ENCODE measurements at regions not wholly inside any gene's neighbourhood (a gene's known extent, or its start where the extent isn't known, plus 50 kb on each side); places are given as distances from the start of the nearest gene placed in this dataset.
"Not testable (repeated sequence)": the region's sequence is repeated elsewhere in the genome, so short reads cannot be mapped to it uniquely, and the experiment has no call there.

- no peak for DNase-seq (ENCODE audit: low spot score)
Measured at GRCh38 chr4:112007391-112007790, 137.9 kb upstream of the FAM241A start.

DNA sequence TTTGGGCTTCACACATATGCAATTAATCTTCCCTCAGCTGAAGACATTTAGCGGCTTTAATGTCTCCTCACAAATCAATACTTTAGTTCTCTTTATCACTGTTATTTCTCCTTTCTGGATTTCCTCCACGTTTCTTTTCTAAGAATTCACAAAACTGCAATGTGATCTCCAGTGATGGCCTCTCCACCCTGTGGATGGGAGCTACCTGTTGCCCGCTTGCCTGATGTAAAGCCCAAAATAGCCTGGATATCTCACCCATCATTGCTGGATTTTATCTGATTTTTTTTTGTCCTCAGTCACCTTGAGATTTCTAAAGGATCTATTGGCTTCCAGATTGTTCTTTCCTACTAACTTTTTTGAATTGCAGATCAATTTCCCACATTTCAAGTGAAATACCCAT is 129.3 kb upstream of the FAM241A start:
- no peak for DNase-seq (ENCODE audit: low spot score)

GRCh38 chr4:112023402-112023950 is 121.8 kb upstream of the FAM241A start:
- no peak for DNase-seq (ENCODE audit: low spot score)

DNA sequence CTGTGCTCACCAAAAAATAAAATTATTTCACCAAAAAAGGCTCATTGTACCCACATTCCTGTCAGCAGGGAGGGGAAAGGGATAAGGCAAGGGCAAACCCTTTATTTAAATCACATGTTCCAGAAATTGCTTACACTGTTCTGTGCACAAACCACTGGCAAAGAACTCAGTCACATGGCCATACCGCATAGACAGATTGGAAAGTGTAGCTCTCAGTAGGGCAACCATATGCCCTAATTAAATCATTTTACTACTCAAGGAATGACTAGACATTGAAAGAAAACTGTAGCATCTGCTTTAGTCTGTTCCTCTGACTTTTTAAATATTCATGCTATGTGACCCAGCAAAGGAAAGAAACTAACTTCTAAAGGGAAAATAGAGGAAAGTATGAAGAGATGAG is 119.2 kb upstream of the FAM241A start:
- DNase-seq (ENCODE audit: low spot score) = no peak

GRCh38 chr4:112029771-112030171 is 115.5 kb upstream of the FAM241A start:
- DNase-seq (ENCODE audit: low spot score) = no peak

DNA sequence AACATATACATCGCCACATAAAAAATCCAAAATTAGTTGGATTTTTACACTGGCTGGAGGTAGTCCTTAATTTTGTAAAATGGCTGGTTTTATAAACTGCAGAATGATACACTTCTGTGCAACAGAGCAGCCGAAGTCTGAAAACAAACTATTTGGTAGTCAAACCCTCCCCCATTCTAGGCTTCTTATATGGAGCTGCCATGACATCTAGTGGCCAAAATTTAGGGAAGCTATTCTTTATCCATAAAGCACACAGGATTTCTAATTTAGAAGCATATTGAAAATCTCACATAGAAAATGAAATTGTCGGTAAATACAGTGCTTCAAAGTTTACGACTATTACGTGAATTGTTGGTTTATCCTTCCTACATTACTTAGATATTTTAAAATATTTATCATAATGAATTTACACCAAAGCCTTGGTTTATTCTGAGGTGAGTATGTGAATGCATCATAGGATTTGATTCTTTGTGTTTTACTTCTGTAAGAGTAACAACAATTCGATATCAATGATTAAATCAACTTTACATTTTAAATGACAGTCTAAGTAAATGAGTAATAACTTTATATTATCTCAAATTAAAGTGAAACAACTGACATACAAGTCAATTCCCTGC is 113.4 kb upstream of the FAM241A start:
- peak; percentile 58 for DNase-seq (ENCODE audit: low spot score)

- DNase-seq (ENCODE audit: low spot score) = peak; percentile 23
Measured at GRCh38 chr4:112036886-112037285, 108.4 kb upstream of the FAM241A start.

GRCh38 chr4:112038861-112039260 is 106.4 kb upstream of the FAM241A start:
- DNase-seq (ENCODE audit: low spot score) = peak; percentile 32

DNA sequence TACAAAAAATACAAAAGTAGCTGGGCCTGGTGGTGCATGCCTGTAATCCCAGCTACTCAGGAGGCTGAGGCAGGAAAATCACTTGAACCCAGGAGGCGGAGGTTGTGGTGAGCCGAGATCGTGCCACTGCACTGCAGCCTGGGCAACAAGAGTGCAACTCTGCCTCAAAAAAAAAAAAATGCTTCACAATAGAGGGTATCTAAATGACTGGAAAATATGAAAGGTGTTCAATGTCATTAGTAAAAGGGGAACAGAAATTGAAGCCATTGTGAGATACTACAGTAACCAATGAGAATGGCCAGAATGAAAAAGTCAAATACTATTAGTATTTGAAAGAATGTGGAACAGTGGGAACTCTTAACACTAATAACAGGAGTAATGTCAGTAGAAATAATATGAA is 96.1 kb upstream of the FAM241A start:
- DNase-seq (ENCODE audit: low spot score) = not testable (repeated sequence)

GRCh38 chr4:112053825-112054350 is 91.4 kb upstream of the FAM241A start:
- no peak for DNase-seq (ENCODE audit: low spot score)

DNA sequence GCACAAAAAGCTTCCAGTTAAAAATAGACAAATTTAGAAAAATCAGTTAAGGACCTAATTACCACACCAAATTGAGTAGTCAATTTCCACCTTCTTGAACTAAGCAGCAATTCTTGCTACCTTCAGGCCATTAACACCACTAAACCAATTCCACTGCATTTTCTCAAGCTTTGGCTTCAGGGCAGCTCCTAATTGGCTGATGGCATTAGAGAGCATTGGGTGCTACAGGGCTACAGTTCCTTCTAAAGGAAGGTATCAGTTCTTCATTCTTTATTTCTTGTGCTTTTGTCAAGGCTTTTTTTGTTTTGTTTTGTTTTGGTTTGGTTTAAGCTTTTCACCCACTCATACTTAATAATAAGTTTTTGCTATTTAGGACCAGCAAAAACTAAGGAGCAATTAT is 90.2 kb upstream of the FAM241A start:
- no peak for DNase-seq (ENCODE audit: low spot score)

DNA sequence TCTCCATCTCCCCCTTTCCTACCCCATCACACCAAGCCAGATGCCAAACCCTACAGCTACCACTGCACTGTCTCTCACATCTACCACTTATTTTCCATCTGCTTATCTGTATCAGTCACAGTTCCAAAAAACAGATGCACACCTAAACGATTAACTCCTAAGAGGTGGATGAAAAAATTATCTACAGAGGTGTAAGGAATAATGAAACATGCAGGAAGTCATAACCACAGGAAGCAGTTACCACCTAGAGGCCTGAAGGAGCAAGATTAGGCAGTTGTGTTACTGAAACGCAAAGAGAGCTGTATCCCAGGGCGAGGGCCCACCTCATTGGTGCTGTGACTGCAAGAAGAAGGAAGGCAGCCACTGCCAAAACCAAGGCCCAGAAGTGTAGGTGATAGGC is 87.8 kb upstream of the FAM241A start:
- DNase-seq (ENCODE audit: low spot score) = no peak

DNA sequence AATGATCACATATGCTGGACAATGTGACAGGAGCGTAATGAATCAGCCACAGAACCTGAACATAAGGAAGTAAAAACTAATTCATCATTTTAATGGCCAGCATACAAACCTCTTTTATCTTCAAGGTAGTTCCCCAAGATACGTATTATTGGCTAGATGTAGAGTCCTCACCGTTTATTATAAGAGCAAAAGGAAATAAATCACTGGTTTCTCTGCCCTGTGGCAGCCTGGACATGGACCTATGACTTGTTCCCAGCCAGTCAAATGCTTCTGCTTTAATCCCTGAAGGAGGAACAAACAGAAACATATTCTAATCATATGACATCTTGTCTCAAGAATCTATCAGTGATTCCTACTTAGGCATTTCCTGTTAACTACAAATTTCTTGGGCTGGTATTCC is 86.8 kb upstream of the FAM241A start:
- DNase-seq (ENCODE audit: low spot score) = peak; percentile 19

DNA sequence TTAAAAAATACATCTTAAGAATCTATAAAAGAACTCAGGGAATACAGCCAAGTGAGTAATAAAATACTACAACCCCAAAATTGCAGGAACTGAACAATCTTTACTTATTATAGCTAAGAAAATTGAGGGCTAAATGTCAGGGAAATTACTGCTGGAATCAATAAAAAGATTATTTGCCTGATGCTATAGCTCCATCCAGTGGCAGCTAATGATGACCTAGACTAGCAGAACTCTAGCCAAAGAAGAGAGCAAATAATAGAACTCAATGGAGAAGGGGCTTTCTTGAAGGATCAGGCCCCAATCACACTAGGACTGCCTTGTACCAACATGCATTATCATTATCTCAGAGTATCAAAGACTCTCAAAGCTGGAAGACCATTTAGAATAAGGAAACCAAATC is 85.0 kb upstream of the FAM241A start:
- DNase-seq (ENCODE audit: low spot score) = peak; percentile 24

- DNase-seq (ENCODE audit: low spot score) = no peak
Measured at GRCh38 chr4:112061207-112061817, 83.9 kb upstream of the FAM241A start.

DNA sequence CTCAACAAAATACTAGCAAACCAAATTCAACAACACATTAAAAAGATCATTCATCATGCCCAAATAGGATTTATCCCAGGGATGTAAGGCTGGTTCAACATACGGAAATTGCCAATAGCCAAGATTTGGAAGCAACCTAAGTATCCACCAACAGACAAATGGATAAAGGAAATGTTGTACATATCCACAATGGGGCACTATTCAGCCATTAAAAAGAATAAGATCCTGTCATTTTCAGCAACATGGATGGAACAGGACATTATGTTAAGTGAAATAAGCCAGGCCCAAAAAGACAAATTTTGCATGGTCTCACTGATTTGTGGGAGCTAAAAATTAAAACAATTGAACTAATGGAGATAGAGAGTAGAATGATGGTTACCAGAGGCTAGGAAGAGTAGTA is 82.0 kb upstream of the FAM241A start:
- DNase-seq (ENCODE audit: low spot score) = no peak

DNA sequence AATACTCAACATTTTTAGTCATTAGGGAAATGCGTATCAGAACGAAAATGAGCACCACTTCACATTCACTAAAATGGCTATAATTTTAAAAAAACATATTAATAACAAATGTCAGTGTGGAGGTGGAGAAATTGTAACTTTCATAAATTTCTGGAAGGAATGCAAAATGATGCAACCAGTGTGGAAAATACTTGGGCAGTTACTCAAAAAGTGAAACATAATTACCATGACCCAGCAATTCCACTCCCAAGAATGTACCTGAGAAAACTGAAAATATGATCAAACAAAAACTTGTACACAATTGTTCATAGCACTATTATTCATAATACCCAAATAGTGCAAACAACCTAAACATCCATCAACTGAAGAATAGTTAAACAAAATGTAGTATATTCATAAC is 76.1 kb upstream of the FAM241A start:
- no peak for DNase-seq (ENCODE audit: low spot score)

DNA sequence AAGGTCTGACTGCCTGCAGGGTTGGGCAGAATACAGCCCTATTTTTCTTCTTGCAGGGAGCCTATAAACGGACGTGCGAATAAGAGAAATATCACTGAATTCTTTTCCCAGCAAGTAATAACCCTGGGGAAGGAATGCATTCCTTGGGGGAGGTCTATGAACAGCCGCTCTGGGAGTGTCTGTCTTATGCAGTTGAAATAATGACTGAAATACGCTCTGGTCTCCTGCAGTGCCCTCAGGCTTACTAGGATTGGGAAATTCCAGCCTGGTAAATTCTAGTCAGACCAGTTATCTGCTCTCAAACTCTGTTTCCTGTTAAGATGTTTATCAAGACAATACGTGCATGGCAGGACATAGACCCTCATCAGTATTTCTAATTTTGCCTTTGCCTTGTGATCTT is 72.1 kb upstream of the FAM241A start:
- DNase-seq (ENCODE audit: low spot score) = no peak

- DNase-seq (ENCODE audit: low spot score) = peak; percentile 60
Measured at GRCh38 chr4:112075129-112075753, 70.0 kb upstream of the FAM241A start.

DNA sequence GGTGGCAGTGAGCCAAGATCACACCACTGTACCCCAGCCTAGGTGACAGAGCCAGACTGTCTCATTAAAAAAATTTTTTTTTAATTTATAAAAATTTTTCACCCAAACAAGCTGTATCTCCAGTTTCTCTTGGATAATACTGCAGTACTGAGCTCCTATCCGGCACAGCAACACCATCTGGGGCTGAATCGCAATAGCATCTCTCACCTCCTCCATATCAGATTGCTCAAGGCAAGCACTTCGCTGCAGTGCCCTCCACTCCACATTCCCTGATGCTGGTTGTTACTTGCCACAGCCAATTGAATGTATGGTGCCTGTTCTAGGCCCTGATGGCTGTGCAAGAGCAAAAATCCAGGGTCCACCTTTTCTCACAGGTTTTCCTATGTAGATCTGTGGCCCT is 69.3 kb upstream of the FAM241A start:
- no peak for DNase-seq (ENCODE audit: low spot score)

GRCh38 chr4:112076919-112077608 is 68.2 kb upstream of the FAM241A start:
- DNase-seq (ENCODE audit: low spot score) = no peak

DNA sequence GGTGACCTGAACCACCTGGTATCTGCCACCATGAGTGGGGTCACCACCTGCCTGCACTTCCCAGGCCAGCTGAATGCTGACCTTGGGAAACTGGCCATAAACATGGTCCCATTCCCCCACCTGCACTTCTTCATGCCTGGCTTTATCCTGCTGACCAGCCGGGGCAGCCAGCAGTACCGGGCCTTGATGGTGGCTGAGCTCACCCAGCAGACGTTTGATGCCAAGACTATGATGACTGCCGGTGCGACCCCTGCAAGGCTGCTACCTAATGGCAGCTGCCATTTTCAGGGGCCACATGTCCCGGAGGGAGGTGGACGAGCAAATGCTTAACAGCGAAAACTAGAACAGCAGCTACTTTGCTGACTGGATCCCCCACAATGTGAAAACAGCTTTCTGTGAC is 67.5 kb upstream of the FAM241A start:
- no peak for DNase-seq (ENCODE audit: low spot score)

Measured in AG20443 (cell line).